ENCODE measurements at regions not wholly inside any gene's neighbourhood (a gene's known extent, or its start where the extent isn't known, plus 50 kb on each side); places are given as distances from the start of the nearest gene placed in this dataset.

GRCh38 chr5:96054311-96055030, 92.8 kb upstream of the ELL2 start (continued):
- TF ChIP-seq ATF2 (IDR thresholded peaks at IDR 0.05; ENCODE audit: low read length), result no peak
- no peak for TF ChIP-seq SP1 (IDR thresholded peaks at IDR 0.05; ENCODE audit: low read depth, low read length)
- no peak for TF ChIP-seq SP4 (IDR thresholded peaks at IDR 0.05; ENCODE audit: low read length)
- TF ChIP-seq ZNF274 (IDR thresholded peaks at IDR 0.05; ENCODE audit: borderline replicate concordance, extremely low read depth, low read length), result no peak
- no peak for TF ChIP-seq HDAC6 (IDR thresholded peaks at IDR 0.05; ENCODE audit: low read depth, low read length)
- no peak for TF ChIP-seq CHD2 (IDR thresholded peaks at IDR 0.05; ENCODE audit: low read length)
- TF ChIP-seq, protein P1, sequence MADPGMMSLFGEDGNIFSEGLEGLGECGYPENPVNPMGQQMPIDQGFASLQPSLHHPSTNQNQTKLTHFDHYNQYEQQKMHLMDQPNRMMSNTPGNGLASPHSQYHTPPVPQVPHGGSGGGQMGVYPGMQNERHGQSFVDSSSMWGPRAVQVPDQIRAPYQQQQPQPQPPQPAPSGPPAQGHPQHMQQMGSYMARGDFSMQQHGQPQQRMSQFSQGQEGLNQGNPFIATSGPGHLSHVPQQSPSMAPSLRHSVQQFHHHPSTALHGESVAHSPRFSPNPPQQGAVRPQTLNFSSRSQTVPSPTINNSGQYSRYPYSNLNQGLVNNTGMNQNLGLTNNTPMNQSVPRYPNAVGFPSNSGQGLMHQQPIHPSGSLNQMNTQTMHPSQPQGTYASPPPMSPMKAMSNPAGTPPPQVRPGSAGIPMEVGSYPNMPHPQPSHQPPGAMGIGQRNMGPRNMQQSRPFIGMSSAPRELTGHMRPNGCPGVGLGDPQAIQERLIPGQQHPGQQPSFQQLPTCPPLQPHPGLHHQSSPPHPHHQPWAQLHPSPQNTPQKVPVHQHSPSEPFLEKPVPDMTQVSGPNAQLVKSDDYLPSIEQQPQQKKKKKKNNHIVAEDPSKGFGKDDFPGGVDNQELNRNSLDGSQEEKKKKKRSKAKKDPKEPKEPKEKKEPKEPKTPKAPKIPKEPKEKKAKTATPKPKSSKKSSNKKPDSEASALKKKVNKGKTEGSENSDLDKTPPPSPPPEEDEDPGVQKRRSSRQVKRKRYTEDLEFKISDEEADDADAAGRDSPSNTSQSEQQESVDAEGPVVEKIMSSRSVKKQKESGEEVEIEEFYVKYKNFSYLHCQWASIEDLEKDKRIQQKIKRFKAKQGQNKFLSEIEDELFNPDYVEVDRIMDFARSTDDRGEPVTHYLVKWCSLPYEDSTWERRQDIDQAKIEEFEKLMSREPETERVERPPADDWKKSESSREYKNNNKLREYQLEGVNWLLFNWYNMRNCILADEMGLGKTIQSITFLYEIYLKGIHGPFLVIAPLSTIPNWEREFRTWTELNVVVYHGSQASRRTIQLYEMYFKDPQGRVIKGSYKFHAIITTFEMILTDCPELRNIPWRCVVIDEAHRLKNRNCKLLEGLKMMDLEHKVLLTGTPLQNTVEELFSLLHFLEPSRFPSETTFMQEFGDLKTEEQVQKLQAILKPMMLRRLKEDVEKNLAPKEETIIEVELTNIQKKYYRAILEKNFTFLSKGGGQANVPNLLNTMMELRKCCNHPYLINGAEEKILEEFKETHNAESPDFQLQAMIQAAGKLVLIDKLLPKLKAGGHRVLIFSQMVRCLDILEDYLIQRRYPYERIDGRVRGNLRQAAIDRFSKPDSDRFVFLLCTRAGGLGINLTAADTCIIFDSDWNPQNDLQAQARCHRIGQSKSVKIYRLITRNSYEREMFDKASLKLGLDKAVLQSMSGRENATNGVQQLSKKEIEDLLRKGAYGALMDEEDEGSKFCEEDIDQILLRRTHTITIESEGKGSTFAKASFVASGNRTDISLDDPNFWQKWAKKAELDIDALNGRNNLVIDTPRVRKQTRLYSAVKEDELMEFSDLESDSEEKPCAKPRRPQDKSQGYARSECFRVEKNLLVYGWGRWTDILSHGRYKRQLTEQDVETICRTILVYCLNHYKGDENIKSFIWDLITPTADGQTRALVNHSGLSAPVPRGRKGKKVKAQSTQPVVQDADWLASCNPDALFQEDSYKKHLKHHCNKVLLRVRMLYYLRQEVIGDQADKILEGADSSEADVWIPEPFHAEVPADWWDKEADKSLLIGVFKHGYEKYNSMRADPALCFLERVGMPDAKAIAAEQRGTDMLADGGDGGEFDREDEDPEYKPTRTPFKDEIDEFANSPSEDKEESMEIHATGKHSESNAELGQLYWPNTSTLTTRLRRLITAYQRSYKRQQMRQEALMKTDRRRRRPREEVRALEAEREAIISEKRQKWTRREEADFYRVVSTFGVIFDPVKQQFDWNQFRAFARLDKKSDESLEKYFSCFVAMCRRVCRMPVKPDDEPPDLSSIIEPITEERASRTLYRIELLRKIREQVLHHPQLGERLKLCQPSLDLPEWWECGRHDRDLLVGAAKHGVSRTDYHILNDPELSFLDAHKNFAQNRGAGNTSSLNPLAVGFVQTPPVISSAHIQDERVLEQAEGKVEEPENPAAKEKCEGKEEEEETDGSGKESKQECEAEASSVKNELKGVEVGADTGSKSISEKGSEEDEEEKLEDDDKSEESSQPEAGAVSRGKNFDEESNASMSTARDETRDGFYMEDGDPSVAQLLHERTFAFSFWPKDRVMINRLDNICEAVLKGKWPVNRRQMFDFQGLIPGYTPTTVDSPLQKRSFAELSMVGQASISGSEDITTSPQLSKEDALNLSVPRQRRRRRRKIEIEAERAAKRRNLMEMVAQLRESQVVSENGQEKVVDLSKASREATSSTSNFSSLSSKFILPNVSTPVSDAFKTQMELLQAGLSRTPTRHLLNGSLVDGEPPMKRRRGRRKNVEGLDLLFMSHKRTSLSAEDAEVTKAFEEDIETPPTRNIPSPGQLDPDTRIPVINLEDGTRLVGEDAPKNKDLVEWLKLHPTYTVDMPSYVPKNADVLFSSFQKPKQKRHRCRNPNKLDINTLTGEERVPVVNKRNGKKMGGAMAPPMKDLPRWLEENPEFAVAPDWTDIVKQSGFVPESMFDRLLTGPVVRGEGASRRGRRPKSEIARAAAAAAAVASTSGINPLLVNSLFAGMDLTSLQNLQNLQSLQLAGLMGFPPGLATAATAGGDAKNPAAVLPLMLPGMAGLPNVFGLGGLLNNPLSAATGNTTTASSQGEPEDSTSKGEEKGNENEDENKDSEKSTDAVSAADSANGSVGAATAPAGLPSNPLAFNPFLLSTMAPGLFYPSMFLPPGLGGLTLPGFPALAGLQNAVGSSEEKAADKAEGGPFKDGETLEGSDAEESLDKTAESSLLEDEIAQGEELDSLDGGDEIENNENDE (IDR thresholded peaks at IDR 0.05; ENCODE audit: insufficient replicate concordance, low read length), result no peak
- no peak for TF ChIP-seq RBBP5 (IDR thresholded peaks at IDR 0.05; ENCODE audit: borderline replicate concordance, low read depth, low read length)
- TF ChIP-seq SIRT6 (IDR thresholded peaks at IDR 0.05; ENCODE audit: low read length), result no peak

Measured in H1 (cell line).